ENCODE measurements at regions not wholly inside any gene's neighbourhood (a gene's known extent, or its start where the extent isn't known, plus 50 kb on each side); places are given as distances from the start of the nearest gene placed in this dataset.
"Not testable (repeated sequence)": the region's sequence is repeated elsewhere in the genome, so short reads cannot be mapped to it uniquely, and the experiment has no call there.

GRCh38 chrX:40853004-40853815 is 117.9 kb upstream of the MED14 start:
- DNase-seq, result no peak

- no peak for DNase-seq
Observed at GRCh38 chrX:40853816-40854123, 118.4 kb upstream of the MED14 start.

GRCh38 chrX:40854242-40854641 is 118.9 kb upstream of the MED14 start:
- DNase-seq, result no peak

GRCh38 chrX:40855411-40855810 is 120.1 kb upstream of the MED14 start:
- no peak for DNase-seq

- no peak for DNase-seq
Observed at GRCh38 chrX:40855932-40856515, 120.7 kb upstream of the MED14 start.

- DNase-seq, result not testable (repeated sequence)
Observed at GRCh38 chrX:40861952-40862554, 126.7 kb upstream of the MED14 start.

GRCh38 chrX:40863260-40863659 is 127.9 kb upstream of the MED14 start:
- DNase-seq, result not testable (repeated sequence)

- no peak for DNase-seq
Observed at GRCh38 chrX:40863671-40864070, 128.3 kb upstream of the MED14 start.

- DNase-seq, result no peak
Observed at GRCh38 chrX:40864972-40865371, 129.6 kb upstream of the MED14 start.

GRCh38 chrX:40866893-40867292 is 131.6 kb upstream of the MED14 start:
- DNase-seq, result no peak

GRCh38 chrX:40867352-40867751 is 132.0 kb upstream of the MED14 start:
- DNase-seq, result no peak

- no peak for DNase-seq
Observed at GRCh38 chrX:40868868-40869267, 133.5 kb upstream of the MED14 start.

GRCh38 chrX:40870982-40871381 is 135.6 kb upstream of the MED14 start:
- DNase-seq, result not testable (repeated sequence)

- DNase-seq, result no peak
Observed at GRCh38 chrX:40871385-40872082, 136.2 kb upstream of the MED14 start.

- no peak for DNase-seq
Observed at GRCh38 chrX:40872351-40872750, 137.0 kb upstream of the MED14 start.

GRCh38 chrX:40875476-40875875 is 140.1 kb upstream of the MED14 start:
- DNase-seq, result no peak

GRCh38 chrX:40877887-40878286 is 142.5 kb upstream of the MED14 start:
- no peak for DNase-seq

- no peak for DNase-seq
Observed at GRCh38 chrX:40878766-40879165, 143.4 kb upstream of the MED14 start.

- not testable (repeated sequence) for DNase-seq
Observed at GRCh38 chrX:40879172-40879571, 143.8 kb upstream of the MED14 start.

GRCh38 chrX:40880712-40881111 is 145.4 kb upstream of the MED14 start:
- no peak for DNase-seq

GRCh38 chrX:40883021-40883619 is 147.8 kb upstream of the MED14 start:
- no peak for DNase-seq

GRCh38 chrX:40885989-40886388 is 150.6 kb upstream of the MED14 start:
- no peak for DNase-seq

- no peak for DNase-seq
Observed at GRCh38 chrX:40887476-40887875, 152.1 kb upstream of the MED14 start.

Measured in DMS153 (cell line).